Hepatocyte (in vitro differentiated cells): ENCODE measurements at regions not wholly inside any gene's neighbourhood (a gene's known extent, or its start where the extent isn't known, plus 50 kb on each side); places are given as distances from the start of the nearest gene placed in this dataset.

Source experiments
- EZH2 ChIP-seq: fragments of 200-600 bp; sonication (generic); IDR thresholded peaks from 2 replicates; pipeline ENCODE4 v1.6.1; 2016; ENCODE audit warnings: antibody characterized with exemption, mild to moderate bottlenecking, borderline replicate concordance
- EZH2phosphoT487 ChIP-seq: fragments of 200-600 bp; sonication (generic); IDR thresholded peaks from one replicate; pipeline ENCODE4 v1.6.1; 2018; ENCODE audit warnings: antibody characterized with exemption, mild to moderate bottlenecking, low read depth, moderate library complexity; ENCODE audit not compliant: unreplicated experiment, severe bottlenecking

DNA sequence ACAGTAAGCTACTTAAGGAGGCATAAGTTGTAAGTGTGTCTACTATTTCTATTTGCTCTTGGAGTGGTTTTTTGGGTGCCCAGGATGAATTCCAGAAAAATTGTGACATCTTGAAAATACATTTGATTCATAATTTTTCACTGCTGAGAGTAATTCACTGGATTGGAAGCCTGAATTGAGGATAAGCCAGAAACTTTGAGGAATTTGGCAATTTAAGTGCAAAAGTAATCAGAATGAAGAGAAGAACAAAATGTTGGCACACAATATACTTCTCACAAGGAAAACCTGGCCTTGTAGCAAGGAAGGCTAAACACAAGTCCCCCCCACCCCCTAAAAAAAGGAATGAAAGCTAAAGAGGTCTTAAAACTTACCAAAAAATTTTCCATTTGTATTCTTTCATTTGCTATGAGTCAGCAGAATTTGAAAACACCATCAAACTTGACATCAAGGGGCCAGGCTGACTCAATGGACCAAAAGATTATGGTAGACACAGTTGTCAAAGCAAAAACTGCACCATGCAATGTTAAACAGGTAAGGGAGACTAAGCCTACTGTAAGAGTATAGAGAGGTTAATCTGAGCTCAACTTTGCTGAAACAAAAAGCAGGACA, 840.0 kb downstream of the FRK start:
- TF ChIP-seq EZH2 (no peak), EZH2phosphoT487 (no peak)
